CD4-positive, alpha-beta T cell (primary cell): ENCODE measurements at regions not wholly inside any gene's neighbourhood (a gene's known extent, or its start where the extent isn't known, plus 50 kb on each side); places are given as distances from the start of the nearest gene placed in this dataset.

Experiments used
- ATAC-seq: fragments of 200-7000 bp; cut with Tn5 transposase; one replicate; pipeline ENCODE4 v1.10.0; 2022; ENCODE audit warnings: mild to moderate bottlenecking; ENCODE audit not compliant: poor library complexity
- CTCF ChIA-PET: fragments of 350-600 bp; sonication (Branson Sonifier 250); formaldehyde crosslinking; loops from one replicate; lab custom pipeline; 2021; ENCODE audit warnings: antibody characterized with exemption, inconsistent platforms; lab: Charles Lee
- POLR2A ChIA-PET: fragments of 350-600 bp; sonication (Branson Sonifier 250); formaldehyde crosslinking; loops from one replicate; lab custom pipeline; 2021; ENCODE audit warnings: antibody characterized with exemption, inconsistent platforms; lab: Charles Lee
- DNase-seq, 14 experiments: peaks; one replicate each; pipeline ENCODE4 v3.0.0-alpha.2; 2013 to 2020; ENCODE audit warnings: mixed read lengths in 2 of 14
- H3K27ac ChIP-seq, 2 donors: one replicate each; pipeline versions ENCODE4 v1.5.1 to v1.7.0; 2013; ENCODE audit warnings: low read length in 2 of 2, low read depth in 1 of 2, mild to moderate bottlenecking in 1 of 2
- H3K27me3 ChIP-seq, 2 experiments: 1 replicate in 1 of 2; 2 replicates in 1 of 2; pipeline versions ENCODE4 v1.6.1 to v1.7.0; 2013; ENCODE audit warnings: low read length in 2 of 2, control low read depth in 1 of 2, mild to moderate bottlenecking in 1 of 2, moderate library complexity in 1 of 2; ENCODE audit not compliant: insufficient read depth in 2 of 2, control insufficient read depth in 1 of 2
- H3K36me3 ChIP-seq: one replicate; pipeline ENCODE4 v1.6.1; 2013; ENCODE audit warnings: low read length, control low read depth; ENCODE audit not compliant: insufficient read depth
- H3K4me1 ChIP-seq: one replicate; pipeline ENCODE4 v1.6.1; 2013; ENCODE audit warnings: low read length, control low read depth; ENCODE audit not compliant: insufficient read depth
- H3K4me3 ChIP-seq: one replicate; pipeline ENCODE4 v1.5.1; 2013; ENCODE audit warnings: mild to moderate bottlenecking, low read length, moderate library complexity
- H3K9me3 ChIP-seq, 2 experiments: 1 replicate in 1 of 2; 2 replicates in 1 of 2; pipeline versions ENCODE4 v1.6.1 to v1.7.0; 2013; ENCODE audit warnings: low read length in 2 of 2, mild to moderate bottlenecking in 2 of 2, control low read depth in 1 of 2, moderate library complexity in 1 of 2; ENCODE audit not compliant: control insufficient read depth in 1 of 2, insufficient read depth in 1 of 2
- H3K27ac Mint-ChIP-seq: one replicate; pipeline ENCODE4 v1.8.0; 2020; ENCODE audit warnings: mixed read lengths
- H3K27me3 Mint-ChIP-seq: one replicate; pipeline ENCODE4 v1.8.0; 2021; ENCODE audit warnings: mixed read lengths
- H3K36me3 Mint-ChIP-seq: one replicate; pipeline ENCODE4 v1.8.0; 2021; ENCODE audit warnings: low read depth, mixed read lengths
- H3K4me1 Mint-ChIP-seq: one replicate; pipeline ENCODE4 v1.8.0; 2021; ENCODE audit warnings: low read depth, mixed read lengths
- H3K4me3 Mint-ChIP-seq: one replicate; pipeline ENCODE4 v1.8.0; 2020; ENCODE audit warnings: mild to moderate bottlenecking, mixed read lengths
- H3K9me3 Mint-ChIP-seq: one replicate; pipeline ENCODE4 v1.8.0; 2020; ENCODE audit warnings: mixed read lengths
- intact Hi-C, 2 experiments: fragments of 100-400 bp; cut with DNase I in 1 of 2; cut with micrococcal nuclease in 1 of 2; formaldehyde crosslinking; loops; one replicate each; pipeline versions ENCODE4 v1.15.1 to v1.9.0; 2023 to 2025; cut with DNase I, micrococcal nuclease
- TF ChIP-seq, protein P1 (sequence below): fragments of 200-600 bp; IDR thresholded peaks from one replicate; pipeline ENCODE4 v1.8.0; 2022; ENCODE audit warnings: antibody characterized with exemption, mild to moderate bottlenecking

DNA sequence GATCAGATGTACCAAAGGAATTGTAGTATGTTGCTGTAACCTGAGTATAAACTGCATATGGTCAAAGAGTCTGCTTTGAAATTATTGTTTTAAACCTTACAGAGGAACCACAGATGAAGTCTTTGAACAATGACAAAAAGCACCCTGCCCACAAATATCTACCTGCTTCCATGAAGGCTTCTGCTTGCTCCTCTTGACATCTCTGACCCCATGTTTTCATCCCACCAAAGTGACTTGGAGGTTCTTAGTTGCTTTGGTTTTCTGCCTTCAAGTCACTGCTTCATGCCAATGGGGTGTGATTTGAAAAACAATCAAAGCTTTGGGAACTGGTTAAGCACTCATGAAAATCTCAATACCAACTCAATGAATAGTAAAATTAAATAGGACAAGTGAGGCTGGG lies 194.6 kb upstream of the ACTBL2 start:
- no peaks in the 10 kb centered on the region for H3K4me1 ChIP-seq
- ATAC-seq (no peak), DNase-seq (no peak)
- no peak overlapping the region for H3K27ac ChIP-seq
- Mint-ChIP-seq H3K4me3 (no peak overlapping the region), H3K27ac (no peak overlapping the region), H3K36me3 (no peaks in the 10 kb centered on the region), H3K4me1 (no peaks in the 10 kb centered on the region), H3K27me3 (peaks cover 13% of the 10 kb centered on the region), H3K9me3 (no peaks in the 10 kb centered on the region)
- H3K4me3 ChIP-seq = no peak overlapping the region
- POLR2A ChIA-PET = no interaction called here
- intact Hi-C loops = no loop called here
- CTCF ChIA-PET = no interaction called here
- no peaks in the 10 kb centered on the region for H3K36me3 ChIP-seq
- H3K9me3 ChIP-seq = no peaks in the 10 kb centered on the region
- H3K27me3 ChIP-seq = no peaks in the 10 kb centered on the region
- TF ChIP-seq, protein P1, sequence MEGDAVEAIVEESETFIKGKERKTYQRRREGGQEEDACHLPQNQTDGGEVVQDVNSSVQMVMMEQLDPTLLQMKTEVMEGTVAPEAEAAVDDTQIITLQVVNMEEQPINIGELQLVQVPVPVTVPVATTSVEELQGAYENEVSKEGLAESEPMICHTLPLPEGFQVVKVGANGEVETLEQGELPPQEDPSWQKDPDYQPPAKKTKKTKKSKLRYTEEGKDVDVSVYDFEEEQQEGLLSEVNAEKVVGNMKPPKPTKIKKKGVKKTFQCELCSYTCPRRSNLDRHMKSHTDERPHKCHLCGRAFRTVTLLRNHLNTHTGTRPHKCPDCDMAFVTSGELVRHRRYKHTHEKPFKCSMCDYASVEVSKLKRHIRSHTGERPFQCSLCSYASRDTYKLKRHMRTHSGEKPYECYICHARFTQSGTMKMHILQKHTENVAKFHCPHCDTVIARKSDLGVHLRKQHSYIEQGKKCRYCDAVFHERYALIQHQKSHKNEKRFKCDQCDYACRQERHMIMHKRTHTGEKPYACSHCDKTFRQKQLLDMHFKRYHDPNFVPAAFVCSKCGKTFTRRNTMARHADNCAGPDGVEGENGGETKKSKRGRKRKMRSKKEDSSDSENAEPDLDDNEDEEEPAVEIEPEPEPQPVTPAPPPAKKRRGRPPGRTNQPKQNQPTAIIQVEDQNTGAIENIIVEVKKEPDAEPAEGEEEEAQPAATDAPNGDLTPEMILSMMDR = no peak

DNA sequence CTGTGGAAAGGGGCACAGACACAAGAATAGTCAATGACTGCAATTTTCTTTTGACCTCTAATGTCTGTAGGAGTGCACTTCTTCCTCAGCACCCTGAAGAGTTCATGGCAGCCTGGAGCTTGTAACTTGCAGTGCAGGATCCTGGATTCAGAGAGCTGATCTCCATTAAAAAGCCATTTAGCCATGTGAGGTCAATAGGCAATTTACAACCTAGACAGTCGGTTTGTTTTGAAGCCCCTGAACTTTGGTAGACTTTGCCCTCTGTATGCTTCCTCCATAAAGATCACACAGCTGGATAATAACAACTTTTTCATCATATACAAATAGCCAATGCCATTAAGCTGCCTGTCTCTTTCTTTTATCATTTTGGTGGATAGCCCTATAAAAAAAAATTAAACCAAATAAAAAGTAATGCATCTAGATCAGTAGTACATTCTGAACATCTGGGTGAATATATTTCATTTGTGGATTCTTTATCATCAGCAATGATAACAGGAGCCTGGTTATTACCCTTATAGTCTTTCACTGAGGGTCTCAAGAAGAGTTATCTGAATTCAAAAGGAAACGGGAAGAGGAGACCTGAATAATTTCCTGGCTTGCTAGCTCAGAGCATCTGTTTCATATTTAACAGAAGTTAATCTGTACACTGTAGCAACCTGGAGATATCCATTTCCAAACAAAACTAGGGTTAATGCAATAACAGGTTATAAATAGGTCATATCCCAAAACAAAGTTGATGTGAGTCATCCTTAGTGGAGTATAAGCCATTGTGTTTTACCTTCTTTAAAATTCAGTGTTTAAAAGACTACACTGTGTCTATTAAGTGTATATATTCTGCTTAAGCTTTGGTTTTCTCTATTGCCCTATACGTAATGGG lies 193.8 kb upstream of the ACTBL2 start:
- ChIA-PET CTCF (no interaction called here), POLR2A (no interaction called here)
- DNase-seq (no peak), ATAC-seq (no peak)
- intact Hi-C loops = no loop called here
- Histone ChIP-seq H3K27me3 (no peaks in the 10 kb centered on the region), H3K9me3 (no peaks in the 10 kb centered on the region), H3K36me3 (no peaks in the 10 kb centered on the region), H3K4me3 (no peak overlapping the region), H3K4me1 (no peaks in the 10 kb centered on the region), H3K27ac (no peak overlapping the region)
- Mint-ChIP-seq H3K4me1 (no peaks in the 10 kb centered on the region), H3K9me3 (no peaks in the 10 kb centered on the region), H3K36me3 (no peaks in the 10 kb centered on the region), H3K4me3 (no peak overlapping the region), H3K27me3 (peaks cover 13% of the 10 kb centered on the region), H3K27ac (no peak overlapping the region)
- TF ChIP-seq, protein P1 = no peak

DNA sequence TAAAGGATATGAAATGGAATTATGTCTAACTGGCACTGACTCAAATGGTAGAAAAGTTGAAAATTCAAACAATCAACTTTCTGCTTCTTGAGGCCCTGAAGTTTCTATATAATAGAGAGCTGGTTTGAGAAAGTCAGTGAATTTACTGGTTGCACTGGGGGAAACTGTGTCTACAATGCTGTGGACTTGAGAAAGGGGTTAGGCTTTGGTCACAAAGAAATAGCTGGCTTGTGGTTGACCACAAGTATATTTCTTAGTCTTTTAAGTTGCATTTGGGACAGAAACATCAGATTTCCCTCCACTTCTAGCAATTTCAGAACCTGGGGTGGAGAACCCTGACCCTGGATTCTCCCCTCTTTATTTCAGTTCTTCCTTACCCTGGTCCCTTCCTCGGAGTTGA lies 192.6 kb upstream of the ACTBL2 start:
- no peaks in the 10 kb centered on the region for H3K9me3 Mint-ChIP-seq
- no peaks in the 10 kb centered on the region for H3K4me1 ChIP-seq
- ATAC-seq = no peak
- H3K27me3 Mint-ChIP-seq = peaks cover 13% of the 10 kb centered on the region
- H3K27ac ChIP-seq = no peak overlapping the region
- no peaks in the 10 kb centered on the region for H3K4me1 Mint-ChIP-seq
- no peaks in the 10 kb centered on the region for H3K36me3 ChIP-seq
- no peaks in the 10 kb centered on the region for H3K9me3 ChIP-seq
- no peak overlapping the region for H3K4me3 ChIP-seq
- no peaks in the 10 kb centered on the region for H3K27me3 ChIP-seq
- no peak for DNase-seq
- no peak overlapping the region for H3K4me3 Mint-ChIP-seq
- intact Hi-C loops = no loop called here
- TF ChIP-seq, protein P1 = no peak
- no peaks in the 10 kb centered on the region for H3K36me3 Mint-ChIP-seq
- H3K27ac Mint-ChIP-seq = no peak overlapping the region
- ChIA-PET CTCF (no interaction called here), POLR2A (no interaction called here)
